ENCODE measurements at regions not wholly inside any gene's neighbourhood (a gene's known extent, or its start where the extent isn't known, plus 50 kb on each side); places are given as distances from the start of the nearest gene placed in this dataset.

DNA sequence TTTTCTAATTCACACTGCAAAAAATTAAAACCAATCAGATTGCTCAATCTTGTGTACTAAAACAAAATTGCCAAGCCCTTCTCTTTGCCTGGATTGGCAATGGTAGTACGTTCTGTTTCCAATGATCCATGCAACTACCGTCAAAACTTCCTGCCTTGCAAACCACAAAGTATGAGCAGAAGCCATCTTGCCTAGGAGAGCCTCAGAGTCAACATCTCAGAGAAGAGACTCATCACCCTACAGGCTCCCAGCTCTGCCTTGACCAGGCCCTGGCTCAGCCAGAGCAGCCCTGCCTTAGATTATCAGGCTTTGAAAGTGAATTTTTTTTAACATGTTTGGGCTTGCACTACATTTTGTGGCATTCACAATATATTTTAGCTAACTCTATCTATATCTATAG is 574.1 kb downstream of the SATB2 start:
- no peak overlapping the region for H2AFZ ChIP-seq
- no peak overlapping the region for H3K4me3 ChIP-seq
- H3K4me2 ChIP-seq: no peak overlapping the region
- no peaks in the 10 kb centered on the region; the same call in 1 of the 2 replicates for H3K9me2 ChIP-seq (ENCODE audit: insufficient read depth)
- no peaks in the 10 kb centered on the region for H3K4me1 ChIP-seq (replicated peaks; ENCODE audit: insufficient read depth)
- H3K36me3 ChIP-seq (ENCODE audit: low read depth): no peaks in the 10 kb centered on the region
- no TSS peak for BruUV-seq (replicated peaks)
- H3K27me3 ChIP-seq (ENCODE audit: insufficient read depth, low read depth): no peaks in the 10 kb centered on the region
- intact Hi-C loops (cut with micrococcal nuclease; ENCODE audit: unreplicated experiment): no loop called here
- no peaks in the 10 kb centered on the region for H3K9me3 ChIP-seq (ENCODE audit: insufficient read depth, low read depth)
- H3K27ac ChIP-seq: no peak overlapping the region
- TF ChIP-seq, protein P1, sequence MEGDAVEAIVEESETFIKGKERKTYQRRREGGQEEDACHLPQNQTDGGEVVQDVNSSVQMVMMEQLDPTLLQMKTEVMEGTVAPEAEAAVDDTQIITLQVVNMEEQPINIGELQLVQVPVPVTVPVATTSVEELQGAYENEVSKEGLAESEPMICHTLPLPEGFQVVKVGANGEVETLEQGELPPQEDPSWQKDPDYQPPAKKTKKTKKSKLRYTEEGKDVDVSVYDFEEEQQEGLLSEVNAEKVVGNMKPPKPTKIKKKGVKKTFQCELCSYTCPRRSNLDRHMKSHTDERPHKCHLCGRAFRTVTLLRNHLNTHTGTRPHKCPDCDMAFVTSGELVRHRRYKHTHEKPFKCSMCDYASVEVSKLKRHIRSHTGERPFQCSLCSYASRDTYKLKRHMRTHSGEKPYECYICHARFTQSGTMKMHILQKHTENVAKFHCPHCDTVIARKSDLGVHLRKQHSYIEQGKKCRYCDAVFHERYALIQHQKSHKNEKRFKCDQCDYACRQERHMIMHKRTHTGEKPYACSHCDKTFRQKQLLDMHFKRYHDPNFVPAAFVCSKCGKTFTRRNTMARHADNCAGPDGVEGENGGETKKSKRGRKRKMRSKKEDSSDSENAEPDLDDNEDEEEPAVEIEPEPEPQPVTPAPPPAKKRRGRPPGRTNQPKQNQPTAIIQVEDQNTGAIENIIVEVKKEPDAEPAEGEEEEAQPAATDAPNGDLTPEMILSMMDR (conservative IDR thresholded peaks at IDR 0.05): no peak
- TF ChIP-seq EZH2 (IDR thresholded peaks at IDR 0.05; ENCODE audit: low read depth): no peak
- H3F3A ChIP-seq (ENCODE audit: insufficient read depth, low read depth): no peaks in the 10 kb centered on the region
- CTCF ChIA-PET: no interaction called here
- no peak for DNase-seq
- POLR2A ChIA-PET (ENCODE audit: unreplicated experiment): no interaction called here
- no peaks in the 10 kb centered on the region for H4K20me1 ChIP-seq (ENCODE audit: insufficient read depth)
- H3K79me2 ChIP-seq (ENCODE audit: low read depth): no peaks in the 10 kb centered on the region

DNA sequence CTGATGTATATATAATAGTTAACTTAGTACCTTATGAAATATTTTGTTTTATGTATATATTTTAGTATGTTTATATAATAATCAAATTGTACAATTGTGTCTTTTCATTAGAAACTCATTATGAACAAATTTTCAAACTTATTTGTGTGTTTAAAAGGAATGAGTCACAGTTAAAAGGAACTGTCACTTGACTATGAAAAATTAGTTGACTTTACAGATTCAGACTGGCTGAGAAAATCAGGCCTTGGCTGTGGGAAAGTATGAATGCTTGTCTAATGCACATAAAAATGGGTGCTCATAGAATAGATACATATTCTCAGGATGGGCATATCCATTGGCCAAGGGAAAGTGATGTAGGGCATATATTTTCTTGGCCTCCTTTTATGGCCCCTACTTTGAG is 576.8 kb downstream of the SATB2 start:
- H3K4me3 ChIP-seq: no peak overlapping the region
- DNase-seq: no peak
- no peaks in the 10 kb centered on the region for H3F3A ChIP-seq (ENCODE audit: insufficient read depth, low read depth)
- POLR2A ChIA-PET (ENCODE audit: unreplicated experiment): no interaction called here
- no peaks in the 10 kb centered on the region for H3K9me2 ChIP-seq (ENCODE audit: insufficient read depth)
- H3K36me3 ChIP-seq (ENCODE audit: low read depth): no peaks in the 10 kb centered on the region
- H4K20me1 ChIP-seq (ENCODE audit: insufficient read depth): no peaks in the 10 kb centered on the region
- TF ChIP-seq, protein P1 (conservative IDR thresholded peaks at IDR 0.05): no peak
- no peak for TF ChIP-seq EZH2 (IDR thresholded peaks at IDR 0.05; ENCODE audit: low read depth)
- intact Hi-C loops (cut with micrococcal nuclease; ENCODE audit: unreplicated experiment): no loop called here
- H3K4me1 ChIP-seq (replicated peaks; ENCODE audit: insufficient read depth): no peaks in the 10 kb centered on the region
- no TSS peak for BruUV-seq (replicated peaks)
- H2AFZ ChIP-seq: no peak overlapping the region
- H3K27ac ChIP-seq: no peak overlapping the region
- H3K9me3 ChIP-seq (ENCODE audit: insufficient read depth, low read depth): no peaks in the 10 kb centered on the region
- no peaks in the 10 kb centered on the region for H3K27me3 ChIP-seq (ENCODE audit: insufficient read depth, low read depth)
- no peak overlapping the region for H3K4me2 ChIP-seq
- CTCF ChIA-PET: no interaction called here
- H3K79me2 ChIP-seq (ENCODE audit: low read depth): no peaks in the 10 kb centered on the region

DNA sequence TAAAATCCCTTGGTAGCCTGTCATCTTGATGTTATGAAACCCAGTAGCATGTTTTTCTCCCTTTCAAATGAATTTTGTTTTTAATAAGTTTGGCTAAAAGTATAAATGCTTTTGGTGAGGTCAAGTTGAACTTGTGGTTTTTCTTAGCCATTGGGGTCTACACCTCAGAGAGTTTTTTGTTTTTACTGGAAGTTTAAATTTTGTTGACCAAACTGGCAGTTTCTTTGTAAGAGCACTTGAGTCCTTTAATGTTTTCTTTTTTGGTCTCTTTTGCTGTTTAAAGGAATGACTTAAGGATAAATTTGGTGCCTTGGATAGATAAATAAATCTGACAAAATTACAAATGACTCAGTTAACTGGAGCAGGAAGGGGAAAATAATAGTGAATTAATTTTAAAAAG is 577.3 kb downstream of the SATB2 start:
- H3K4me2 ChIP-seq: no peak overlapping the region
- CTCF ChIA-PET: no interaction called here
- no peaks in the 10 kb centered on the region for H4K20me1 ChIP-seq (ENCODE audit: insufficient read depth)
- BruUV-seq (replicated peaks): no TSS peak
- H3K36me3 ChIP-seq (ENCODE audit: low read depth): no peaks in the 10 kb centered on the region
- no peaks in the 10 kb centered on the region for H3K9me2 ChIP-seq (ENCODE audit: insufficient read depth)
- no peaks in the 10 kb centered on the region for H3K4me1 ChIP-seq (replicated peaks; ENCODE audit: insufficient read depth)
- no peaks in the 10 kb centered on the region for H3K27me3 ChIP-seq (ENCODE audit: insufficient read depth, low read depth)
- DNase-seq: no peak
- no peak for TF ChIP-seq EZH2 (IDR thresholded peaks at IDR 0.05; ENCODE audit: low read depth)
- TF ChIP-seq, protein P1 (conservative IDR thresholded peaks at IDR 0.05): no peak
- H3K9me3 ChIP-seq (ENCODE audit: insufficient read depth, low read depth): no peaks in the 10 kb centered on the region
- POLR2A ChIA-PET (ENCODE audit: unreplicated experiment): no interaction called here
- intact Hi-C loops (cut with micrococcal nuclease; ENCODE audit: unreplicated experiment): no loop called here
- H3K79me2 ChIP-seq (ENCODE audit: low read depth): no peaks in the 10 kb centered on the region
- H3K27ac ChIP-seq: no peak overlapping the region
- H3F3A ChIP-seq (ENCODE audit: insufficient read depth, low read depth): no peaks in the 10 kb centered on the region
- no peak overlapping the region for H3K4me3 ChIP-seq
- H2AFZ ChIP-seq: no peak overlapping the region

Data from PC-9 (cell line).